22Rv1 (cell line): ENCODE measurements at regions not wholly inside any gene's neighbourhood (a gene's known extent, or its start where the extent isn't known, plus 50 kb on each side); places are given as distances from the start of the nearest gene placed in this dataset.

Source experiments
- ZFX ChIP-seq: fragments of 450-650 bp; IDR thresholded peaks from 2 replicates; pipeline ENCODE4 v1.6.1; 2017; ENCODE audit warnings: antibody characterized with exemption, borderline replicate concordance
- TF ChIP-seq, protein P1 (sequence below): fragments of 450-650 bp; IDR thresholded peaks from 2 replicates; pipeline ENCODE4 v1.5.1; 2017; ENCODE audit warnings: mild to moderate bottlenecking

GRCh38 chr2:183260527-183260926 is 136.3 kb downstream of the NUP35 start:
- TF ChIP-seq, protein P1, sequence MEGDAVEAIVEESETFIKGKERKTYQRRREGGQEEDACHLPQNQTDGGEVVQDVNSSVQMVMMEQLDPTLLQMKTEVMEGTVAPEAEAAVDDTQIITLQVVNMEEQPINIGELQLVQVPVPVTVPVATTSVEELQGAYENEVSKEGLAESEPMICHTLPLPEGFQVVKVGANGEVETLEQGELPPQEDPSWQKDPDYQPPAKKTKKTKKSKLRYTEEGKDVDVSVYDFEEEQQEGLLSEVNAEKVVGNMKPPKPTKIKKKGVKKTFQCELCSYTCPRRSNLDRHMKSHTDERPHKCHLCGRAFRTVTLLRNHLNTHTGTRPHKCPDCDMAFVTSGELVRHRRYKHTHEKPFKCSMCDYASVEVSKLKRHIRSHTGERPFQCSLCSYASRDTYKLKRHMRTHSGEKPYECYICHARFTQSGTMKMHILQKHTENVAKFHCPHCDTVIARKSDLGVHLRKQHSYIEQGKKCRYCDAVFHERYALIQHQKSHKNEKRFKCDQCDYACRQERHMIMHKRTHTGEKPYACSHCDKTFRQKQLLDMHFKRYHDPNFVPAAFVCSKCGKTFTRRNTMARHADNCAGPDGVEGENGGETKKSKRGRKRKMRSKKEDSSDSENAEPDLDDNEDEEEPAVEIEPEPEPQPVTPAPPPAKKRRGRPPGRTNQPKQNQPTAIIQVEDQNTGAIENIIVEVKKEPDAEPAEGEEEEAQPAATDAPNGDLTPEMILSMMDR = no peak
- no peak for TF ChIP-seq ZFX
